Fibroblast of pulmonary artery (primary cell): ENCODE measurements at regions not wholly inside any gene's neighbourhood (a gene's known extent, or its start where the extent isn't known, plus 50 kb on each side); places are given as distances from the start of the nearest gene placed in this dataset.
"Not testable (repeated sequence)": the region's sequence is repeated elsewhere in the genome, so short reads cannot be mapped to it uniquely, and the experiment has no call there.

ENCODE experiments used
- DNase-seq: peaks from one replicate; pipeline ENCODE4 v3.0.0-alpha.2; 2010; ENCODE audit warnings: low read depth
- H3K4me3 ChIP-seq: replicated peaks from 2 replicates; pipeline ENCODE4 v1.5.1; 2011; ENCODE audit warnings: low read depth, mild to moderate bottlenecking, control low read depth, low read length, moderate library complexity

DNA sequence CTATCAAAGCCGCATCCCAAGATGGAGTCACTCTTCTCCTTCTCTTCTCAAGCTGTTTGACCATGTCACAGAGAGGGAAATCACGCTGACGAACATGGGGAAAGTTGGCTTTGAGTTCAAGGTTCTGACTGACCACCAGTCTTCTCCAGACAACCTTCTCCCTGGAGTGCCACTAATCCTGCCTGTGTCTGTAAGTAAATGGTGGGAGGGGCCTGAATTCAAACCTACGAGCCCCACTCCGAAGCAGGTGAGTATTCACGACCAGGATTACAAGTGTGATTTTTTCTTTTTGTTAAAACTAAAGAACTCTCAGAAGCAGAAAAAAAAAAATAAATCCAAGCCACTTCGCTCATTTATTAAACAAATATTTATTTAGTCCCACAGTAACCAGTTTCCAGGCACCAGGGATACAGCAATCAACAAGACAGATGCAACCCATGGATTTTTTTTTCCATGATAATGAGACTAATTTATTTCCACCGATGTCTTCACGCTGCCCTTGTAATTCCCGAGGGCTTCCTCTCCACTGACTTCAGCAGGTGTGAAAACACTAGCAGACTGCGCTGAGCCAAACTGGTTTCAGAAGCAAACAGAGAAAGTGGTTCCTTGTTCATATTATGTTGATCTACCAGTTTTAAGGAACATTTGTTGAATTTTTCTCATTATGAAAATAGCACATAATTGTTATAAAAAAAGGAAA, 206.0 kb upstream of the NBPF12 start:
- not testable (repeated sequence) for DNase-seq, H3K4me3 ChIP-seq

DNA sequence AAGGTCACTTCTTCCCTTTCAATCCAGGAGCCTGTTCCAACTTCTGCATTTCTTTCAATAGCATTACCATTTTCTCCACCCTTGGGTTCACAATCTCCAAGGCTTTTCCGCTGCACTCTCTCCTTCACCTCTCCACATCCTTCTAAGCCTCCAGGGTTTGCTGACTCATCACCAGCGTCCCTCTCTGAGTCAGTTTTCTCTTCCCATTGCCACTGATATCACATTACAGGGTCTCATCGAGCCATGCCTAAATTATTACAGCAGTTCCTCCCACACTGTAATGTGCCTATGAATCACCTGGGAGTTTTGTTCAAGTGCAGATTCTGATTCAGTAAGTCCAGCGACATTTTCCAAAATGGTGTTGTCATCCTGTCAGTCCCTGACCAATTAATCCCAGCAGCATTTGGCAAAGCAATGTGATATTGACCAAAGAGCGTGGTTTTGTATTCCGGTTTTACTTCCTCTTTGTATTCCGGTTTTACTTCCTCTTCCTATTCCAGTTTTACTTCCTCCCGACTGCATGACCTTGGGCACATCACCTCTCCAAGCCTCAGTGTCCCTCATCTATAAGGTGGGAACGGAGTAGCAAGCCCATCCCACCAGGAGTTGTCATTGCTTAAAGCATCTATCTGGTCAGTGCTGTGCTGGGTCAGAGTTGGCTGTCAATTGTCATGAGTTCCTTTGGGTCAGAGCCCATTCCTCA, 208.3 kb upstream of the NBPF12 start:
- not testable (repeated sequence) for DNase-seq, H3K4me3 ChIP-seq

DNA sequence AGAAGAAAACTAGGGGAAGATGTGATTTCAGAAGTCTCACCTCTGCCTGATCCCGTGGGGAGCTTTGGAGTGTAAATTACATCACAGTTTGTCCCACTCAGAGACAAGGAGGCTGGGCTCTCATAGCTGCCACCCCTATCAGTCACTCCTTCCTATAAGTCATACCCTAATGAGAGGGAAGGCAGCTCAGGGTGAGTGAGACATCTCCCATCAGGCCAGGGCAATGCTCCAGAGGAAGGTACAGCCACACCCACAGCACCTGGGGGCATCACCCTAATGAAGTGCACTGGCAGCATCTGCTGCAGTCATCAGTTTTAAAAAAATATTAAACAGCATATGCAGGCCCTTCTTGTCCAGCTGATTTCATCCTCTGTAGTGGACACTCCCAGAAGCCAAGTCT, 223.1 kb upstream of the NBPF12 start:
- not testable (repeated sequence) for H3K4me3 ChIP-seq, DNase-seq

DNA sequence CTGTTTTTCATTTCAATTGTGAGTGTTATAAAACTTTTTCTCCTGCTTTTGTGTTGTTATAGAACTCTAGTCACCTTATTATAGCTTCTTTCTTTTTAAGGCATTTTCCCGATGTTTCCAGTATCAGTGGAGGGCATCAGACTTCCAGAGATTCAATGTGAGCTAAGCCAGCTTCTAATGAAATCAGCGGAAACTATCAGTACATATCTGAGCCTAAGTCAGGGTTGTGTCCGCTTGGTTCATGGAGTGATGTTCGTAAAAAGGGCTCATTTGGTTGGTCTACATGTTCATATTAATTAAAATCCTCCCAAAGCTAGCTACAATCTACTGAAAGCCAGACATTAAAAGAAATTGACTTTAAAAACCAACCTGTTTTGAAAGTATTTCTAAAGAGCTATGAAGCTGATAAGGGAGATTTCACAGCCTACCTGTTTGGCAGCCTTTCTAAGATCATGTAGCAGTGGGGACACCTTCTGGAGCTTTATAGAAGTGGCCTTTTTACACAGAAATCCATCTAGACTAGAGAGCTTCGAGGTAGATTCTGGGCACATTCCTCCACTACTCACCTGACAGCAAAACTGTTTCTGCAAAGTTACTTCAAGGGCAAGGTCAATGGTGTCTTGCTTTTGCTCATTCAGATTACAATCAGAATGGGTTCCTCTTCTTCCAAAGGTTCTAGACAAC, 227.1 kb upstream of the NBPF12 start:
- DNase-seq: peak; percentile 5
- not testable (repeated sequence) for H3K4me3 ChIP-seq

DNA sequence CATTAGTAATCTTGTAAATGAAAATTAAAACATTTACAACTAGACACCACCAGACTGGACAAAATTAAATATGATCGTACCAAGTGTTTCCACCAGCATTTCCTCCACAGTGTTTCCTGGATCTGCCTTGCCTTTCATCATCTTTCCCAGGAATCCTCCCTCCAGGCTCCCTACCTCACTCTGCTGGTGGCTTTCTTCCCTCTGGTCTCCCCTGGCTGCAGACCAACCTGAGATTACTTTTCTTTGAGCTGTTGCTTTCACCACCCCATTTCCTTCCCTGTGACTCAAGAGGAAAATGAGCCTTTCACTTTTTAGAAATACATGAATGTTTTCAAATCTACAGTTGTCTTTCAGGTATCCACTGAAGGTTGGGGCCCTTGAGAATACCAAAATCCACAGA, 228.8 kb upstream of the NBPF12 start:
- DNase-seq, H3K4me3 ChIP-seq: not testable (repeated sequence)

DNA sequence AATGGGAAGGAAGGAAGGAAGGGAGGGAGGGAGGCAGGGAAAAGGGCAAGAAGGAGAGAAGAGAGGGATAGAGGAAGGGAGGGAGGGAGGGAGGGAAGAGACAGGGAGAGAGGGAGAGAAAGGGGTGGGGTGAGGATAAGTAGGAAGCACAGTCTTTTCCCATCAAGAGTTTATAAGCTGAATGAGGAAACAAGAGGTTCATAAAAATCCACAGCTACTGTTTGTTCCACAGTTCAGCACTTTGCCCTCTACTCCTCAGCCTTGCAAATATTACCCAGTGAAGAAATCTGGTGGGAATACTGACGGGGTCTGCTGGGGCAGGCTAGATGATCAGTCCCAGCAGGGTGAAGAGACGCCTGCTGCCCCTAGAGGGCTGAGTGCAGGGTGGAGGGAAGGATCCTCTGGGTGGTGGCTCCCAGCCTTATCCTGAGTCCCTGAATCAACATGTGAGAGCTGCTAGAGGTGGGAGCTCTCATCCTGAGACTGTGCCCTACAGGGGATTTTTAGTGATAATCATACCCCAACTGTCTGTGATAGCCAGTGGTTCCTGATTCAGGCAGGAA, 233.9 kb upstream of the NBPF12 start:
- not testable (repeated sequence) for DNase-seq, H3K4me3 ChIP-seq

DNA sequence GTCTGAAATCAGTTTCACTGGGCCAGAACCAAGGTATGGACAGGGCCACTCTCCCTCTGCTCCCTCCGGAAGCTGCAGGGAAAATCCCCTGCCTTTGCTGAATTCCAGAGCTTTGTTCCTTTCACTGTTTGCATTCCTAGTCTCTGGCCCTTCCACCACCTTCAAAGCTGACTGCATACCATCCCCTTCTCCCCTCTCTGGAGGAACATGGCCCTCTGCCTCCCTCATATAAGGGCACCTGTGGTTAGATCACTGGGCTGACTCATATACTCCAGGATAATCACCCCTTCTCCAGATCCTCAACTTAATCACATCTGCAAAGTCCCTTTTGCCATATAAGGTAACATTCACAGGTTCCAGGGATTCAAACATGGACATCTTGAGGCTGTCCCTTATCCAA, 236.8 kb upstream of the NBPF12 start:
- DNase-seq, H3K4me3 ChIP-seq: not testable (repeated sequence)

DNA sequence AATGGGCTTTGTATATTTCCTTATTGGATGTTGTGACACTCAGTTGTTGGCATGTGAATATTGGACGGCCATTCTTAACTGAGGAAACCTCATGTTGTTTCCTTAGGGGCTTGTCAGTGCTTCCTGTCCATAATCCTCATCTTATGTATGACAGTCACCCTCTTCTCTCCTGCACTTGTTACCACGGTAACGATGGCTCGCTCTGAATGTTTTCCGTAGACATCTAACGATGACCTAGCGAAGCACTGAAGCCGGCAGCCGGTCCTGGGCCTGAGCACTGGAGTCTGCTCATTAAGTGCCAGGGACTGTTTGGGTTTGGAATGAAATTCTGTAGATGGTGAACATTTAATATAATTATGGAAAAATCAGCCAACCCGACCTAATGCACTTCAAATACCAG, 242.7 kb upstream of the NBPF12 start:
- DNase-seq, H3K4me3 ChIP-seq: not testable (repeated sequence)

DNA sequence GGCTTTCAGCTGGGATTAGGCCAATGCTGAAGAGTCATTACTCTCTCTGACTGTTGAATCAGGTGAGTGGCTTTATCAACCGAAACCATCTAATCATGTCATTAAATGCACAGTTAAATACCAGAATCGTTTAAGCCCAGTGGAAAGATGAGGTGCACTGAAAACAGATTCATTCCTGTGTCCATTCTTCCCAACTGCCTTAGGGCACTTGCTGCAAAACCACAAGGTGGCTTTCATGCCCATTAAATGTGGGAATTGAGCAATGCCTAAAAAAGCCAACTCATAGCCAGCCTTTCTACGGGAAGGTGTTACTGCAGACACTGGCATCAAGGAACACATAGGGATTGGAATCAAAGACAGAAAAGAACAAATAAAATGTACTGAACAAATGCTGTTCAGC, 246.3 kb upstream of the NBPF12 start:
- H3K4me3 ChIP-seq, DNase-seq: not testable (repeated sequence)

DNA sequence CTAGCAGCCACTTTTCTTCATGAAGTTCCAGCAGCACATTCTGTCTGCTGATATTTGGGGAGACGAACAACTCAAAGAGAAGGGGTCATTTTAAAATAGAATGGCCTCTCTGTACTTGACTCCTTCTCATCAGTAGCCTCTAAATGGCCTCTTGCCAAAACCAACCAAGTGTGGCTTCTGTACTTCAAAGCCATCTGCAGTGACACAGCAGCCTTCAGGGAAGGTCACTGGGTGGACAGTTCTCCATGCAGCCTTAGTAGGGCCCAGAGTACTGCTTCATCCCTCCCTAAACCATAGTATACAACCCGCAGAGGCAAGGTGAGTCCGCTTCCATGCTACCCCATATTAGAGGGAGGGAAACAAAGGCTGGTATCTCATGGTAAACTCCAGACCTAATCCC, 249.2 kb upstream of the NBPF12 start:
- not testable (repeated sequence) for H3K4me3 ChIP-seq, DNase-seq

DNA sequence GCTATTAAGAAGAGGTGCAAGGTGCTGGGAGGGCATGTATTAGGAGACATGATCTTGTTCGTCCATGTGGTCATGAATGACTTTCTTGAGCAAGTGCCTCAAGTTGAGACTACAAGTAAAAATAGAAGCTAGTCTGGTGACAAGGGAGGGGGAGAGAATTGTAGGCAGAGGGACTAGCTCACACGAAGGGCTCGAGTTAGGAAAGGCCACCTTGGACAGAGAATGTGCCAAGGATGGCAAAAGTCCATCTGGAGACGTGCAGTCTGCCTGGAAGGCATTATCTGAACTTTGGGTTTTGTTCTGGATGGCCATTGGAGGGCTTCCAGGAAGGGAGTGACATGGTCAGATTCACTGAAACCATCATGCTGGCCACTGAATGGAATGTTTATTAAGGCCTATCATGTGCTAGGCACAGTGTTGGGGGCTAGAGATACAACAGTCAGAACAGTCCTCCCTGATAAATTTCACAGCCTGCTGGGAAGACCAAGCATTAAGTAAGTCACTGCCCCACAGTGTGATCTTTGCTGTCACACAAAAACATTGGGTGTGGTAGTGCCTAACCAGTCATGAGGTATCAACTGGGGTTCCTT, 251.3 kb upstream of the NBPF12 start:
- H3K4me3 ChIP-seq, DNase-seq: not testable (repeated sequence)

DNA sequence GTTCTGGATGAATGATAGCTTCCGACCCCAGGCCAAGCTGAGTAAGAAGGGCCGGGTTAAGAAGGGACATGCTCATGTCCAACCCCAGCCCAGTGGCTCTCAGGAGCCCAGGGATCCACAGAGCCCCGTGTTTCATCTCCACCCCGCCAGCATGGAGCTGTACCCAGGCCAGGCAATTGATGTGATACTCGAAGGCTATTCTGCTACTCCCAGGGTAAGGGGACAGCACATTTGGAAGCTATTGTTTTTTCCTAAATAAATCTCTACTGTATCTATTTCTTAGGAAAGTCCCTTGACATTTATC, 255.0 kb upstream of the NBPF12 start:
- not testable (repeated sequence) for H3K4me3 ChIP-seq, DNase-seq

DNA sequence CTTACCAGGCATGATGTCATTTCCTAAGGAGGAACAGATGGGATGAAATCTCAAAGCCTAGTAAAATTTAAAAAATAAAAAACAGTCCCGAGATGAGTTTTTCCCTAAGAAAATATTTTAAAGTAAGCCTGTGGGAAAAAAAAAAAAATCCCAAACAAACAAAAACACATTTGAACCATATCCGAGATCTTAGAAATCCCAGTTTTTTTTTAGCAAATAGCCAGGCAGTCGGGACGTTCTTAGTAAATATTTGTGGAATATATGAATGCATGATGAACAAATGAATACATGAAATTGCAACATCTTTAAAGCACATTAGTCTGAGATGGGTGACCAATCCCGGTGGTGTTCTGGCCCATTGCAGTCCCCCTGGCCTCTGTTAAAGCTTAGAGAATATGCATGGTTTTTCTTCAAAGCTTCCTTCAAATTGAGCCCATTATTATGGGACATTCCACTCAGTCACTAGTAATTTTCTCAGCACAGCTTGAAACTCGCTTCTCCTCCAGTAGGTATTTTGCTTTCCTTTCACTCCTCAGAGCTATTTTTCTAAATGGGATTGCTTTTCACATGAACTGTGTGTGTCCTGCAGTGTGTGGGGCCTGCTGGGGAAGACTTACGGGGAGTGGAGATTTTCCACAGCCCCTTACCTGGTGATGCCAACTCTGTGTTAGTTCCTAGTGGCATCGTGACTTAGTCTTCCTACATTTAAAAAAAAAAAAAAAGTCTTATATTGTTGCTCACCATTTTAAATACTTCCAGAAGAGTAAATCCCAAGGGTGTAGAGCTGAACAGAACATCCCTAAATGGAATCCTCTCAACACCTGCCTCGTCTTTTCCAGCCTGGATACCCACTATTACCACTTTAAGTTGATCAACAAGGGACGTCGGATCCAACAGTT, 255.6 kb upstream of the NBPF12 start:
- not testable (repeated sequence) for H3K4me3 ChIP-seq, DNase-seq

DNA sequence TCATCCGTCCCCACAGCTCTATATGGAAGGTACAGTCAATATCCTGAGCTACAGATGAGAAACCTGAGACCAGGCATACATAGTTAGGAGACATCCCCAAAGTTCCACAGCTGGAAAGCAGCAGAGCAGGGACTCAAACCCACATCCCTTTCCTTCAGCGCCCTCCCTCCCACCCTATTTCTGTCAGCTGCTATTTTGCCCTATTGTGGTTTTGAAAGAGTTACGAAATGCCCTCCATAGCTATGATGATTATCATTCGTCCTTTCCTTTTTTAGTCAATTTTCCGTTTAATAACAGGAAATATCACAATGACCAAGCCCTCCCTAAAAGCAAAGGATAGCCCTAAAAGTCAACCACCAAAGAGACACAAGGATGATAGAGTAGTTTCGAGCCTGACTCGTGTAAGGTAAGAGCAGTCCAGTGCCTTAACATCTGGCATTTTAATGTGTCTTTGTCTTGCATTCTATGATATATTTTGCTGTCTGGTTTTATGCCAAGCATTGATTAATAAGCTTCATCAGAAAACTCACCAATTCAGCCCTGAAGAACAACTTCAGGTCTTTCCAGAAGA, 264.3 kb upstream of the NBPF12 start:
- not testable (repeated sequence) for H3K4me3 ChIP-seq, DNase-seq

DNA sequence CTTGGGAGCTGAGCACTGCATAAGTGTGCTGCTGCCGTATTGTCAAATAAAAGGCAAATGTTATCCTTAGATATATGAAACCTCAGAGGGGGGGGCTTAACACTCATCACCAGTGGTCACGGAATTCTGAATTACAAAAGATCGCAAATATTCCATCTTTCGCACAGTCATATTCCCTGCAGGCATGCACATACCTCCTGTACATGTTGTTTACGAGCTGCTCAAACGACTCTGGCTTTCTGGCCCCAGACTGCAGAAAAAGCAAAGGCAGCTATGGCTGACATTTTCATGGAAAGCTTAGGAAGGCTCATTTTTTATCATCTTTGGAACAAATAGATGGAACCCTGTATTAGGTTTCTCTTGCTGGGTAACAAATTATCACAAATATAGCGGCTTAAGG, 265.5 kb upstream of the NBPF12 start:
- not testable (repeated sequence) for H3K4me3 ChIP-seq

DNA sequence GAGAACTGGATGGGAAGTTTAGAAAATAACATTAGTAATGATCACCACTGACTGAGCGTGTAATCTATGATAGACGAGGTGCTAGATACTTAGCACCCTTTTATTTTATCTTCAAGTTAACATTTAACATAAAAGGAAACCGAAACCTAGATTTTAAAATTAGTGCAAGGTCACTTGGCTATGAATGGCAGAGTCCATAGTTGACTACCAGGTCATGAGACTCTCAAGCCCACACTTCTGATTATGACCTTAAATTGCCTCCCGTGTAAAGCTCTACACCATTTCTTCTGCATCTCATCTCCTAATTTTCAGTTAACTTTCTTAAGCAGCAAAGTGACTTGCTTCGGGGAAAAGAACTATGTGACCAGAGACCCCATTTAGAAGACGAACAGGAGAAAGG, 266.5 kb upstream of the NBPF12 start:
- not testable (repeated sequence) for H3K4me3 ChIP-seq, DNase-seq

More for the DNA sequence above, 265.5 kb upstream of the NBPF12 start:
- DNase-seq: not testable (repeated sequence)

DNA sequence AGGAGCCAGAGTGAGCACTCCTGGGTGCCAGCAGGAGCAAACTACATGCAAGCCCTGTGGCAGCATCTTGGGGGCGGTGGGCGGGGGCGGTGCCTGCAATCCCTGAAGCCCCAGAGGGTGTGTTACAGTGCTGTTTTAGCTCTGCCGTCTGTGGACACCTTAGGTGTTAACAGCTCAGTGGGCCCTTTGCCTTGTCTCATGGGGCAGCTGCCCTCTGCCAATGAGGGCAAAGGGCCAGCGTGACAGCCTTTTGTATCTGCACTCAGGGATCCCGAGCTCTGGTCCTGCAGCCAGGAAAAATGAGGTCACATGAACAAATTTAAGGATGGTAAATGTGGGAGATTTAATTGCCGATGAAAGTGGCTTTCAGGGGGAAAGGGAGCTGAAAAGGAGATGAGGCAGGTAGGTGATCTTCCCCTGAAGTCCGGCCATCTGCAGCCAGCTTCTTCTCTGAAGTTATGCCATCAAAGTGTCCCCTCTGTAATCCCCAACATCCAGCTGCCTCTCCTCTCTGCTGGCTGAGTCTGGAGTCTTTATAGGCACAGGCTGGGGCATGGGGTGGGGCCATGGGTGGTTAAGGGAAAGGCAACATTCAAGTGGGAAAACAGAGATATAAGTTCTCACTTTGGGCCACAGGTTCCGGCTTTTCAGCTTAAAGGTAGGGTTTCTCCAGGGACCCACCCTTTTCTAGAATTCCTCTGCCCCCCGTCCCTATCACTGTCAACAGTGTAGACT, 267.1 kb upstream of the NBPF12 start:
- DNase-seq: not testable (repeated sequence)

More for the DNA sequence above, 267.1 kb upstream of the NBPF12 start:
- H3K4me3 ChIP-seq: not testable (repeated sequence)
